ENCODE measurements at regions not wholly inside any gene's neighbourhood (a gene's known extent, or its start where the extent isn't known, plus 50 kb on each side); places are given as distances from the start of the nearest gene placed in this dataset.

- WGBS, 2 experiments (ENCODE audit: insufficient coverage in 1 of 2, insufficient read length in 1 of 2), result 80 to 93% methylated on average over 2 of the region's 2 CpGs
- H3K4me3 Mint-ChIP-seq, result no peak overlapping the region
- no peak for DNase-seq
- H3K9ac ChIP-seq (ENCODE audit: extremely low read depth, low read length, poor library complexity, severe bottlenecking), result no peak overlapping the region
- no peak overlapping the region for H3K27ac ChIP-seq (ENCODE audit: low read depth, low read length)
- H3K27me3 Mint-ChIP-seq (ENCODE audit: insufficient read depth), result no peaks in the 10 kb centered on the region
- no peaks in the 10 kb centered on the region for H3K27me3 ChIP-seq (ENCODE audit: control insufficient read depth, insufficient read depth, low read length, poor library complexity, severe bottlenecking)
- TF ChIP-seq CTCF (conservative IDR thresholded peaks at IDR 0.05), result no peak
- H3K9me3 Mint-ChIP-seq, result no peaks in the 10 kb centered on the region
- no peaks in the 10 kb centered on the region for H3K36me3 Mint-ChIP-seq (ENCODE audit: low read depth)
- no peak overlapping the region for H3K27ac Mint-ChIP-seq
- no peaks in the 10 kb centered on the region for H3K9me3 ChIP-seq (ENCODE audit: control insufficient read depth, low read length)
- no peak overlapping the region for H3K4me3 ChIP-seq (ENCODE audit: low read length)
- no peaks in the 10 kb centered on the region for H3K4me1 Mint-ChIP-seq
- H3K36me3 ChIP-seq (ENCODE audit: control insufficient read depth, insufficient read depth, low read length), result no peaks in the 10 kb centered on the region
- H3K4me1 ChIP-seq (ENCODE audit: control insufficient read depth, insufficient read depth, low read length), result no peaks in the 10 kb centered on the region
Measured at GRCh38 chr2:163324677-163325076, 411.1 kb downstream of the FIGN start.

DNA sequence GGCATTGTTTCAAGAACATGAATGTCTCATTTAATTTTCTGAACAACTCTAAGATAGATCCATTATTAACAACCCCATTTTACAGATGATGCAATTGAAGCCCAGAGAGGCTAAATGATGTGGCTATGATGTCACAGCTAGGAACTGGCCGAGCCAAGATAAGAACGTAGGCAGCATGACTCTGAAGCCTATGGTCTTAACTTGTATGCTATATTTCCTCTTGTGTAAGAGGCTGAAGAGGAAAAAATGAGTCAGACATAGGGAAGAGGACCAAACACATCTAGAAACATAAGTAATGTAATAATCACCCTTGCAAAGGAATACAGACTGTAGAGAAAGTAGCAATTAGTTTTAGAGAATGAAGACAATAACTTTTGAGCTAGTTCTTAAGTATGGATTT is 416.8 kb downstream of the FIGN start:
- 68 to 87% methylated on average over 2 of the region's 2 CpGs for WGBS, 2 experiments (ENCODE audit: insufficient coverage in 1 of 2, insufficient read length in 1 of 2)
- H3K9me3 Mint-ChIP-seq, result peaks cover 5% of the 10 kb centered on the region
- no peak overlapping the region for H3K27ac Mint-ChIP-seq
- H3K4me1 ChIP-seq (ENCODE audit: control insufficient read depth, insufficient read depth, low read length), result no peaks in the 10 kb centered on the region
- H3K27ac ChIP-seq (ENCODE audit: low read depth, low read length), result no peak overlapping the region
- no peaks in the 10 kb centered on the region for H3K36me3 ChIP-seq (ENCODE audit: control insufficient read depth, insufficient read depth, low read length)
- no peak overlapping the region for H3K9ac ChIP-seq (ENCODE audit: extremely low read depth, low read length, poor library complexity, severe bottlenecking)
- no peak for DNase-seq
- H3K36me3 Mint-ChIP-seq (ENCODE audit: low read depth), result no peaks in the 10 kb centered on the region
- H3K4me1 Mint-ChIP-seq, result peaks cover 1% of the 10 kb centered on the region
- H3K4me3 Mint-ChIP-seq, result no peak overlapping the region
- no peaks in the 10 kb centered on the region for H3K27me3 Mint-ChIP-seq (ENCODE audit: insufficient read depth)
- no peak for TF ChIP-seq CTCF (conservative IDR thresholded peaks at IDR 0.05)
- H3K9me3 ChIP-seq (ENCODE audit: control insufficient read depth, low read length), result peaks cover 11% of the 10 kb centered on the region
- no peaks in the 10 kb centered on the region for H3K27me3 ChIP-seq (ENCODE audit: control insufficient read depth, insufficient read depth, low read length, poor library complexity, severe bottlenecking)
- no peak overlapping the region for H3K4me3 ChIP-seq (ENCODE audit: low read length)

GRCh38 chr2:163314712-163315111 is 421.1 kb downstream of the FIGN start:
- Histone ChIP-seq H3K36me3 (ENCODE audit: control insufficient read depth, insufficient read depth, low read length) (no peaks in the 10 kb centered on the region), H3K9ac (ENCODE audit: extremely low read depth, low read length, poor library complexity, severe bottlenecking) (no peak overlapping the region), H3K4me1 (ENCODE audit: control insufficient read depth, insufficient read depth, low read length) (no peaks in the 10 kb centered on the region), H3K4me3 (ENCODE audit: low read length) (no peak overlapping the region), H3K27me3 (ENCODE audit: control insufficient read depth, insufficient read depth, low read length, poor library complexity, severe bottlenecking) (no peaks in the 10 kb centered on the region), H3K27ac (ENCODE audit: low read depth, low read length) (no peak overlapping the region), H3K9me3 (ENCODE audit: control insufficient read depth, low read length) (peaks cover 14% of the 10 kb centered on the region)
- no peak for DNase-seq
- Mint-ChIP-seq H3K36me3 (ENCODE audit: low read depth) (no peaks in the 10 kb centered on the region), H3K4me3 (no peak overlapping the region), H3K9me3 (peaks cover 5% of the 10 kb centered on the region), H3K27ac (no peak overlapping the region), H3K27me3 (ENCODE audit: insufficient read depth) (no peaks in the 10 kb centered on the region), H3K4me1 (peaks cover 1% of the 10 kb centered on the region)
- no peak for TF ChIP-seq CTCF (conservative IDR thresholded peaks at IDR 0.05)
- WGBS, 2 experiments (ENCODE audit: insufficient coverage in 1 of 2, insufficient read length in 1 of 2), result 96% methylated on average over 1 of the region's 2 CpGs; no CpG with 5 or more reads in 1 of the 2 experiments

Measured in endodermal cell (in vitro differentiated cells).